NCI-H1417 (cell line): ENCODE measurements at regions not wholly inside any gene's neighbourhood (a gene's known extent, or its start where the extent isn't known, plus 50 kb on each side); places are given as distances from the start of the nearest gene placed in this dataset.
A peak's percentile ranks its signal among the peaks of the same experiment; 100 is the strongest.

ENCODE experiments used
- DNase-seq, 3 experiments: peaks; one replicate each; lab custom pipeline; 2025; lab: John Stamatoyannopoulos, UW

DNA sequence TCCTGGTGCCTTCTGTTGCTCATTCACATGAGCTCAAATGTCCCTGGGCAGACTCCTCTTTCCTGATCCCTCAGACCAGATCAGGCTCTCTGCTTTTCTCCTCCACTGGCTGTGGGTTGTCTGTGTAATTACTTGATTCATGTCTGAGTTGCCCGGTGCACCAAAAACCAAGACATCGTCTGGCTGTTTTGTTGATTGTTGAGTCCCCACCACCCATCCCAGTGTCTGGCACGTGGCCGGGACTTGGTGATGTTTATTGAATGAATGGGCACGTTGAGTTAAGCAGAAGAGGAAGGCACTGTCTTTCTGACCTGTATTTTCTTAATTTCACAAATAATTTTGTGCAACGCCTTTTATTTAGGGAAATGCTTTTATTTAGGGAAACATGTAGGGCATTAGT, 499.1 kb upstream of the HS6ST1 start:
- no peak for DNase-seq

DNA sequence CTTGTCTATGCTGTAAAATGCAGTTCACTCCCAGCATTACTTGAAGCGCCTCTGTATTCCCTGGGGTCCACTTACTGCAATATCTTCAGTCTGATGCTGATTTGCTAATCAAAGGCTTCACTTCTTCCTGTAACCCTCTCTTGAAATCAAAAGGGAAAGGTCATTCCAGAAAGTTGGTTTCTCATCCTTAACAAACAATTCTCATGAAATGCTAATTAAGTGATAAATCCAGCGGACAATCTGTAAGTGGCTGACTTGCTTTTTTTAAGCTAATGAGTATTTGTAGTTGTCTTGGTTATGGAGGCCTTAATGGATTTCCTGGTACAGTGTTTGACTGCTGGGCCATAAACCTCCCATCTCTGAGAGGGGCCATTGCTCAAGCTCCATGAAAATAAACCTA, 499.6 kb upstream of the HS6ST1 start:
- DNase-seq: peak in 2 of 3 experiments; percentile 12 to 58

- DNase-seq: no peak
Measured at GRCh38 chr2:128818704-128819491, 500.2 kb upstream of the HS6ST1 start.

DNA sequence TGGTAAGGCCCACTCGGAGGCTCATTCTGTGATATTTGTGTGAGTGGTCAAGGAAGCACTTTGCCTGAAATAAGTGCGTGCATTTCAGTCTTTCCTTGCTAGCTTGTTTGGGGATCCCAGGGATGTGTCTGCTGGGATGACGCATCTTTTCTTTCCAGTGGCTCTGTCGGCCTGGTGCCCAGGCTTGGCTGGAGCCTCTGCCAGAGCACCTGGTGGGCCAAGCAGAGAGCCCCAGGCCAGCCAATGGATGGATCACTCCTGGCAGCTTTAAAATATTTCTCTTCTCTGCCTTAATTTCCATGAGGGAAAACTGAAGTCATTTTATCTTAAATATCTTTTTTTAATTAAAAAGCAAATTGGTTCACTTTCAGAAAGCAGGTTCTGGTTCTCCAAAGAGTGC, 501.8 kb upstream of the HS6ST1 start:
- DNase-seq: no peak

DNA sequence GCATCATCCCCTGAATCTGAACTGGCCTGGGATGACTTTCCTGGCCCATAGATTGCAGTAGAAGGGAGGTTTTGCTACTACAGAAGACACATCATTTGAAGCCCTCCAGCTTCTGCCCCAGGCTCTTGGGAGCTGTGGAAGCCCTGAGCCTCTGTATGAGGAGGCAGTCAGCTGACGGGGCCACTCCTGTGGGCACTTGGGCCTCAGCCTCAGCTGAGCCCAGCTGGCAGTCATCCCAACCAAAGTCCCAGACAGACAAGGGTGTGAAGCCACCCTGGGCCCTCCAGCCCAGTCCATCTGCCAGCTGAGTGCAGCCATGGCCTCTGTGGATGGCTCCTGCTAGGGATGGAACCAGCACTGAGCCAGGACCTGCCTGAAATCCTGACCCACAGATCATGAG, 502.3 kb upstream of the HS6ST1 start:
- no peak for DNase-seq

DNA sequence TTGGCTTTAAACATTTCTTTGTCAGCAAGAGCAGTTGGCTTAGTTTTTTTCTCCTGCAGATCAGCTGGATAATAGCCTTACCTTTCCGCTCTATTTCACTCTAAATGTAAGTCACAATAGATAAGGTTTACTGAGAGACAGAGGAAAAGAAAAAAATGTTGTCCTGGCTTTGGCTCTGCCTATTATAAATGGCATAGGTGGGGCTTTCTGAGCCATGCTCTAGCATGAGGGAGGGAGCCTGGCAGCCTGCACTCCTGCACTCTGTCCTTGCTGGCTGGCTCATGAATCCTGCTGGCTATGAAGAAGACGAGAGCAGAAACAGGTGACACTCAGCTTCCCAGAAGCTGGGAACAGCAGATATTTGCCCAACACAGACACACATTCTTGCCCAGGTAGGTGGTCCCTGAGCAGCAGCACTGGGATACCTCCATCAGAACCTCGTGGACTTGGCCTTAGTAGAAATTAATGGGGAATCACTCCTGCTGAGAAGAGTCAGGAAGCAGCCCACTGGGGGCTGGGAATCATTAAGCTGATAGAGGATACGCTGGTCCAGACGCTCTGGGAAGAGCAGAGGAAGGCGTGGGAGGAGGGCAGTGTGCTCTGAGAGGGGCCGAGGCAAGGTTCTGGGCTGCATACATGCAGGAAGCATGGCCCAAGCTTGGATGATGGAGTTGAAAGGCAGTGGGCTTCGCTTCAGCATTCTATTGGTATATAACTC, 514.4 kb upstream of the HS6ST1 start:
- DNase-seq: peak; percentile 32 to 53 (median 45)

DNA sequence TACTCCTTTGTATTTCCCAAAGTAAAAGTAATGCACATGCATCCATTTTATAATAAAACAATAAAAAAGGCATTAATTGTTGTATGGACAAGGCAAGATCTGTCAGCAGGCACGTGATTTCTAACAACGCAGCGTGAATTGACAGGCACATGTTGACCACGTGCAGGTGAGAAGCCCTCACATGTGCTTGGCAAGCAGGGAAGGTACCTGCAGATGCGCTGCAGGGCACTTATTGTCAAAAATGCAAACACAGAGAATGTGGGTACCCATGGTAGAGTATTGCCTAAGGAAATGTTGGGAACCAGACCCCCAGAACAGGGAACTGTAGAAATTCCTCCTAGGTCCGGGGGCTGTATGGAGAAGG, 515.0 kb upstream of the HS6ST1 start:
- DNase-seq: peak in 2 of 3 experiments; percentile 14 to 34

- peak in 2 of 3 experiments; percentile 59 to 80 for DNase-seq
Measured at GRCh38 chr2:128834207-128834879, 515.7 kb upstream of the HS6ST1 start.

DNA sequence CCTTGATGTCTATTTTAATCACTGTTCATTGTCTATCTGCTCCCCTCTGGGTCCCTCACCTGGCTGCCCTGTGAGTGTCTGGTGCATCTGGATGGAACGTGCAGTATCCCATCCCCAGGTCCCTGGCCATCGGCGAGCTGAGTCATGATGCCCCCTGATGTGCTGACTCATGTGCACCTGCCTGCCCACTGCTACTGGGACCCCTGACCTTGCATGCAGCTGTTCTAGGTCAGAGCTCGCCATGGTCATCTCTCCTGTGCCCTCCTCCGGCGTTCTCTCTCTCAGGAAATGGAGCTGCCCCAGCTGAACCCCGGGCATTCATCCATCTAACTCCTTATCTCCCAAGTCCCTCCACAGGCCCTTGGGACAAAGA, 516.2 kb upstream of the HS6ST1 start:
- peak in 2 of 3 experiments; percentile 59 to 70 for DNase-seq

GRCh38 chr2:128835342-128835855, 516.7 kb upstream of the HS6ST1 start:
- no peak for DNase-seq

- DNase-seq: no peak
Measured at GRCh38 chr2:128835974-128836373, 517.3 kb upstream of the HS6ST1 start.

DNA sequence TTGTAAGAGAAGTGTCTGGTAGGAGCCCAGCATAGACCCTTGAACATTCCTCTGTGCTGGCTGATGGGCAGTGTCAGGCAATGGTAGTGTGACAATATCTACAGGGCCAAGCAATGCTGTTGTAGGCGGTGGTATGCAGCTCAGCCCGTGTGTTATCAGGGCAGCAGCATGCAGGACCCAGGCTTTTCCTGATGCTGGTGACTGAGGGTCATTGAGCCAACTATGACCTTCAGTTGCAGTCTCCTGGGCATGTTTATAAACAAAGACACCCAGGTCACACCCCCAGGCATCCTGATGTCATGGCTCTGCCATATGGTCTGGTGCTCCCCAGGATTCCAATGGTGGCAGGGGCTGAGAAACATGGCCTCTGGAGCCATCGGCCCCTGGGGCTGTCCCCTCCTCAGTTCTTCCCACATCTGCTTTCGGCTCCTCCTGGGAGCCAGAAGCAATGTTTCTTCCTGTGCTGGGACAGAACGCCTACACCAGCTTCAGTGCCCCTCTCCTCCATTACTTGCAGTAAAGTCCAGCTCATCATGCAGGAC, 518.0 kb upstream of the HS6ST1 start:
- no peak for DNase-seq

- no peak for DNase-seq
Measured at GRCh38 chr2:128838244-128838643, 519.6 kb upstream of the HS6ST1 start.

DNA sequence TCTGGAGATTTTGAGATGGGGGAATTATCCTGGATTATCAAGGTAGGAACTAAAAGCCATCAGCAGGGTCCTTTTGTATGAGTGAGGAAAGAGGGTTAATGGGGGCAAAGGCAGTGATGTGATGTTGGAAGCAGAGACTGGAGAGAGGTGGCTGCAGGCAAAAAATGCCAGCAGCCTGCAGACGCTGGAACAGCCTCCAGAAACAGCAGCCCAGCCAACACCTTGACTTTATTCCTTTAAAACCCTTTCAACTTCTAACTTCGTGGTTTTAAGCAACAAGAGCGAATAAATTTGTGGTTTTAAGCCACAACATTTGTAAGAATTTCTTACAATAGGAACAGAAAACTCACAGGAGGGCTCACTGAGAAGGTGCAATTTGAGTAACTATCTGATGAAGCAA, 523.1 kb upstream of the HS6ST1 start:
- DNase-seq: no peak

- DNase-seq: peak in 1 of 3 experiments; percentile 44
Measured at GRCh38 chr2:128867311-128867710, 548.6 kb upstream of the HS6ST1 start.

DNA sequence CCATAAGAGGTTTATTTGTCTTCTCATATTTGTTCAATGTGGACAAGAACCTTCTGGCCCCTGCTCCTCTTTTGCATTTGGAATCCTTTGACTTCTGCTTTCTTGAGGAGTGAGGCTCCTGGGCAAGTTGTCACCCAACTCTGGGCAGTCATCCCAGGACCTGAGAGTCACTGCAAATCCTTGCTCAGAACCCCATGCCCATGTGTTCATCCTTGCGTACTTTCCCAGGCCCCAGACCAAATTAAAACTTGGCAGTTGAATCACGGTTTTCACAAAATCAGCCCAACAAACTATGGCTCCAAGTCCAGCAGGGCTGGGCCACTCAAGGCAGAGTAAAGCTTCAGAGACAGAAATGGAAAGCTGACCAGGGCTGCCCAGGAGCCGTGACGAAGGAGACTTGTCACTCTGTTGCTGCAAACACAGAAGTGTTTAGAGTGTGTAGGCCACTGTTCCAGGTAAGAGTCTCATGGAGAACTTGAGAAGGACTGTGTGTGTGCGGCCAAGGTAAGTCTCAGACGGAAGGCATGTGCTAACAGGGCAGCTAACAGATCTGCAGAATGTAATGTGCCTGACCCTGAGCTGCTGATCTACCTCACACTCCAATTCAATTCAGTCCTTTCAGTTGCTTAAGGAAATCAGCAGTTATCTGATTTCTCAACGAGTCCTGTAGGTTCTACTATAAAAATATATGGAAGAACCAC, 549.4 kb upstream of the HS6ST1 start:
- DNase-seq: no peak

DNA sequence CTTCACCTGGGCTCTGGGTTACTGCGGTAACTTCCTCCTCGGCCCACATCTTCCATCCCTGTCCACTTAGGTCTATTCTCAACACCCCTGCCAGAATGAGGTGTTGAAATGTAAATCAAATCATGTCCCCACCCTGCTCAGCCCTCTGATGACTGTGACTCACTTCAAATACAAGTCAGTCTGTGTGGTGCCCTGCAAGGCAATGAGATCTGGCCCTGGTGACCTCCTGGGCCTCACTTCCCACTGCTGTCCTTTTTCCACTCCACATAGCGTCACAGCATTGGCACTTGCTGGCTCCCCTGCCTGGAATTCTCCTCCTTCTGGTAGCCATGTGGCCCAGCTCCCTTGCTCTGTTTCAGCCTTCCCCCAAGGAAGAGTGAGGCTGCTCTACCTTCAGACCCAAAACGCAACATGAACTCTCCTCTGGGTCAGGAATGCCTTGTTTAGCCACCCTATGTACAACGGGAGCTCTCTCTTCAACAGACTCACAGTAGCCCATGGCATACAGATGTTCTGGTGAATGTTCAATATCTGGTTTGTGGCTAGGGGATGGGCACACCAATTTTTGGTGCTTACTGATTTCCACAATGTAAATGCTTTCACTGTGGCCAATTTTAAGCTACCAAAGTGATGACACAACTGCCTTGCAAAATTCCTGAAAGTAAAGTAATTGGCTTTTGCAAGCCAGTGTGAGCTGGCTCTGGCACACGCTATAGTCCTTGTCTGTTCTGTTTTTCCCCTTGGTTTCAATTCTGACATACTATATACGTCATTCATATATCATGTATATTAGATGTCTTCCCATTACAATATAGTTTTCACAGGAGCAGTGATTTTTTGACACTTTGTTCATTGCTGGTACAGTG, 550.3 kb upstream of the HS6ST1 start:
- no peak for DNase-seq

GRCh38 chr2:128874608-128875007, 555.9 kb upstream of the HS6ST1 start:
- no peak for DNase-seq

GRCh38 chr2:128876986-128877983, 558.6 kb upstream of the HS6ST1 start:
- DNase-seq: no peak

GRCh38 chr2:128879161-128879560, 560.5 kb upstream of the HS6ST1 start:
- no peak for DNase-seq
